ENCODE measurements at regions not wholly inside any gene's neighbourhood (a gene's known extent, or its start where the extent isn't known, plus 50 kb on each side); places are given as distances from the start of the nearest gene placed in this dataset.

GRCh38 chr12:31828071-31828470 is 99.2 kb upstream of the AMN1 start:
- no peak for TF ChIP-seq CTCF (conservative IDR thresholded peaks at IDR 0.05 in 1 of 2, IDR thresholded peaks at IDR 0.05 in 1 of 2; ENCODE audit: extremely low read depth in 1 of 2, insufficient read depth in 1 of 2, low read depth in 1 of 2, low read length in 2 of 2)
- no peak for TF ChIP-seq EZH2 (IDR thresholded peaks at IDR 0.05; ENCODE audit: borderline replicate concordance, low read length)

Measured in mammary epithelial cell (primary cell).